ENCODE measurements at regions not wholly inside any gene's neighbourhood (a gene's known extent, or its start where the extent isn't known, plus 50 kb on each side); places are given as distances from the start of the nearest gene placed in this dataset.
"Not testable (repeated sequence)": the region's sequence is repeated elsewhere in the genome, so short reads cannot be mapped to it uniquely, and the experiment has no call there.

GRCh38 chr2:87275974-87276629 lies 254.5 kb upstream of the PLGLB1 start:
- DNase-seq, result not testable (repeated sequence)

GRCh38 chr2:87276673-87277072 lies 255.0 kb upstream of the PLGLB1 start:
- not testable (repeated sequence) for DNase-seq

DNA sequence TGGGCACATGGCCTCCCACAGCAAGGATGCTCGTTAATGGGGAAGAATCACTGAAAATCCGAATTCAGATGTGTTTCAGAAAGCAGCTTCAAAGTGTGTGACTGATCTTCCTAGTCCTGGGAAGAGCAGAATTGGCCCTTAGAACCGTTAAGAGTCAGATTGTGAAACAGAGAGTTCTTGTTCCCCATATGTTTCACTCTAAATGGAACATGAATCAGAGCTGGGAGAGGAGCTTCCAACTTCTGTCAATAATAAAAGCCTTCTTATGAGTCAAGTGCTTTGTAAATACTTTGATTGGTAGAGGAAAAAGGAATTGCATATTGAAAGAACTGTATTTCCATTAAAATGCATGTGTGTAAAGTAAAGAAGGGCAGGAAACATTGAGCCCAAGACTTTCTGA lies 256.1 kb upstream of the PLGLB1 start:
- not testable (repeated sequence) for DNase-seq

DNA sequence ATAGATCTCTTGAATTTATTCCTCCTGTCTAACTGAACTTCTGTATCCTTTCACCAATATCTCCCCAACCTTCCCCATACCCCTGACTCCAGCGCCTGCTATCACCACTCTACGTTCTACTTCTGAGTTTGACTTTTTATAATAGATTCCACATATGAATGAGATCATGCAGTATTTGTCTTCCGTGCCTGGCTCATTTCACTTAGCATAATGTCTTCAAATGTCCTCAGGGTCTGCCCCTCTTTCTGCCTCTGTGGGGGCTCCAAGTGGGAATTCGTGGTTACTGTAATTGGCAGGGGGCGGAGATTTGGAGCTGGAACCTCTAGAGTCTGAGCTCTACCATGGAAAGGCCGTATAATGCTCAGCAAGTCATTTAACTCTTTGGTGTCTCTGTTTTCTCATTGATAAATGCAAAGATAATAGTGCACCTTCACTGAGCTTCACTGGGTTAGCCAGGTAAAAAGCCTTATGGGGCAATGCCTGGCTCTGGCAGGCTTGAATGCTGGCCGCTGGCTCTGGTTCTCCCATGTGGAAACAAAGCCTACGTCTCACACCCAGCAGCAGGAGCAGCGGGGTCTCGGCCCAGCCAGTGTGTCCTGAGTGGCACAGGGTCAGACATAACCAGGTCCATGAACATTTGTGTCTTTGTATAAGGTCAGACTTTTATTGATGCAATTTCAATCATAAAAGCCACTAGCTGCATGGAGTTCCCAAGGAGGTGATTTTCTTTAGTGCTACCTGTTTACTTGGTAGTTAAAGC lies 259.1 kb upstream of the PLGLB1 start:
- not testable (repeated sequence) for DNase-seq

DNA sequence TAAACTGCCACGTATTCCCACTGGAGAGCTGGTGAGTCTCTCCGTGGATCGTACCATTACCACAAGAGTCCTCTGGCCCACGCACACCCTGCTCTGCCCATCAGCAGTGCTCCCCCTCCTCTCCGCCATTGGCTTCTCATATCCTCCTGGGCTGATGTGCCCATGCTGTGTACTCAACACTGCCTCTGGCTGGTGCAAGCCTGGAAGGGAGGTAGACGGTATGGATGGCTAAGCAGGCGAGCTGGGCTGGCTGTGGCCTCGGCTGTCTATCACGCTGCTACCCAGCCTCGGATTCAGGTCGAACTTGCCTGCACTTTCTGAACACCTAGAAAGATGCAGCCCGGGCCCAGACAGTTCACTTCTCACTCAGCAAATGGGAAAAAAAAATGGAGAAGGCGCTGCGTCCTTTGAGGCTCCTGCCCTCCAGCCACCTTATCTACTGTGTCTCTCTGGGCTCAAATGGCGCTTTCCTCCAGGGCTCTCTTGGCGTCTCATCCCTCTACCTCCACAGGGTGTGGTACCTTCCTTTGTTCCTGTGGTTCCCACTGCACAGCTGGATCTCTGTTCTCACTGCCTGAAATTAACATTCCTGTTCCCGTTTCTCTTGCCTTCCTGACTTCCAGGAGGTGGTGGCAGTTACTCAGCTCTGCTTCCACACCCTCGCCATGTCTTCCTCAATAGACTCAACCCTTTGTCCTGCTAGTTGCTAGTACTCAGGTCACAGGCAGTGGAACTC lies 262.3 kb upstream of the PLGLB1 start:
- not testable (repeated sequence) for DNase-seq

GRCh38 chr2:87284471-87284772 lies 262.8 kb upstream of the PLGLB1 start:
- DNase-seq, result not testable (repeated sequence)

- not testable (repeated sequence) for DNase-seq
These were observed 263.5 kb upstream of the PLGLB1 start for GRCh38 chr2:87285139-87285538.

- not testable (repeated sequence) for DNase-seq
These were observed 269.1 kb upstream of the PLGLB1 start for GRCh38 chr2:87290566-87291307.

DNA sequence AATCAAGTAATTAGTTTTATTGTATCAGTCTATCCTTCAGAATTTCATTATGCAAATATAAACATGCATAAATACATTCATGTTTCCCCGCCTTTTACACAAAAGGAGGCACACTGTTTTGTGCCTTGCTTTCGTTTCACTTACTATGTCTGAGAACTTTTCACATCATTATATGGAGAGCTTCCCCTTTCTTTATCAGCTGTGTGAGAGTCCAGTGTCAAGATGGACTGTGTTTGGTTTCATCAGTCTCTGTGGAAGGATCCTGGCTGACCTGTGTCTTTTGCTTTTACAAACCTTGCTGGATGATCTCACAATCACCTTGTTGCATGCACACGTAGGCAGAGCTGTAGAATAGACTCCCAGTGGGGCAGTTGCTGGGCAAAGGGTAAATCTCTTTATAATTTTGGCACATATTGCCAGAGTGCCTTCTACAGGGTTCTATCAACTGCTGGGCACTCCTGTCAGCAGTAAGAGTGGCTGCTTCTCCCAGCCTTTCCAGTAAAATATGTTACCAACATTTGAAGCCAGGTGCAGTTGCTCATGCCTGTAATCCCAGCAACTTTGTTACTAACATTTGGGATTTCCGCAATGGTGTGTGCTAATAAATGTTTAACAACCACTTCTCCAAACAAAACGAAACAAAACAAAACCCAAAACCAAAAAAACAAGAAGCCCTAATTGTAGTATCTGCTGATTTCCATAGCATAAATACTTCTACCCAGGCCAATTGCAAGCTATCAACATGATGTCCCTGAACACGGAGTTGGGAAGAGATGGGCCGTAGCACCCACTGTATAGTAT lies 270.0 kb upstream of the PLGLB1 start:
- DNase-seq, result not testable (repeated sequence)

- DNase-seq, result not testable (repeated sequence)
These were observed 272.4 kb upstream of the PLGLB1 start for GRCh38 chr2:87293931-87294594.

DNA sequence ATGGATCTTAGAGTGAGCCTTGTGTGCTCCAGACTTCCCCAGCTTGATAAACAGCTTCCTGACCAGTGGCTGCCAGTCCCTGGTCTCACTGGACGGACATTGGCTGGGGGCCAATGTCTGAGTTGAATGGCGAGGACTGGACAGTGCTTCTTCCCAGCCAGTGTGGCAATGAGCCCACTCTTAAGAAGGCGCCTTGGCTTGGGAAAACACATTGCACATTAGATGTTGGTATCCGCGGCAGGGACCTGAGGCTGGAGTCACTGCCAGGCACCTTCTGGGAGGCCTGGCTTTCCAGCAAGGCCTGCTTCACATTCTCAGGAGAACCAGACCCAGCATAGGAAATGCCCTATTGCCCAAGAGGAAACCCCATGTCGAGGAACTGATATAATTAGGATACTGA lies 273.5 kb upstream of the PLGLB1 start:
- DNase-seq, result not testable (repeated sequence)

- not testable (repeated sequence) for DNase-seq
These were observed 279.7 kb upstream of the PLGLB1 start for GRCh38 chr2:87301349-87301748.

DNA sequence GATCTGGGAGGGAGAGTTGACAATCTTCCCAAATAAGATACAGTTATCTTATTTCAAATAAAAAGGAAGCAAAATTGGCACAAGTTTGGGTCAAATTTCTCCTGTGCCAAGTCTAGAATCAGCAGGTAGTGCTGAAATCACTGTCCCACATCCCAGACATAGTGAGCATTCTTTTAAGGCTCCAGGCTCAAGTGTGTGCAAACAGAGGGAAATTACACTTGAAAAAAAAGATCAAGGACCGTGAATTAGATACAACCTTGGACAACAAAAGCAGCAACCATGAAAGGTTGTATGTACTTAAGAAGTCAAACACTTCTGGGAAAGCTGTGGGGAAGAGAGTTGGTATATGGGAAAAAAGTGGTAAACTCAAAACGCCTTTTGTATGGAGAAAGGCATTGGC lies 280.2 kb upstream of the PLGLB1 start:
- not testable (repeated sequence) for DNase-seq

DNA sequence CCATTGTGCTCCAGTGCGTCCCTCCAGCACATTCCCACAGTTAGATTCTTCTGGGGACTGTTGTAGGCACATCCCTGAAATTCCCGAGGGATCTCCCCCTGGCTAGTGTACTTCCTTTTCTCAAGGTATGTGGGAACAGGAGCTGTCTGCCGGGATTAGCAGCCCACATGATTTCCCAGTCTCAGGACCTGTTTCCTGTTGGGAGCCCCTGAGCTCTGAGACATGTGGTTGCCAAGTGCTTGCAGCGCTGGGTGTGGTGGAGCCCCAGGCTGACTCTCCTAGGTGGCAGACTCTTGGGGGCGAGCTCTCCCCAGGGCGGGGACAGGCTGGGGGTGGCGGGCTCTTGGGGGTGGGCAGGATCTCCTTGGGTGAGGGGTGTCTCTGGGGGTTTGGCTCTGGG lies 287.0 kb upstream of the PLGLB1 start:
- DNase-seq, result not testable (repeated sequence)

- DNase-seq, result not testable (repeated sequence)
These were observed 288.1 kb upstream of the PLGLB1 start for GRCh38 chr2:87309785-87310184.

GRCh38 chr2:87311896-87312441 lies 290.3 kb upstream of the PLGLB1 start:
- DNase-seq, result not testable (repeated sequence)

GRCh38 chr2:87314622-87315021 lies 293.0 kb upstream of the PLGLB1 start:
- not testable (repeated sequence) for DNase-seq

GRCh38 chr2:87315183-87315902 lies 293.7 kb upstream of the PLGLB1 start:
- not testable (repeated sequence) for DNase-seq

DNA sequence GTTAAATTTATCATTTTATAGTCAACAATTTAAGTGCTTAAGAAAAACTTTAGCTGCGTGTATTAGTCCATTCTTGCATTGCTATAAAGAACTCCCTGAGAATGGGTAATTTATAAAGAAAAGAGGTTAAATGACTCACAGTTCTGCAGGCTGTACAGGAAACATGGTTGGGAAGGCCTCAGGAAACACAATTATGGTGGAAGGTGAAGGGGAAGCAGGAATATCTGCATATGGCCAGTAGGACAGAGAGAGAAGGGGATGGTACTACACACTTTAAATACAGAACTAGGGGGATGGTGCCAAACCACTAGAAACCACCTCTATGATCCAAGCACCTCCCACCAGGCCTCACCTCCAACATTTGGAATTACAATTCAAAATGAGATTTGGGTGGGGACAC lies 295.5 kb upstream of the PLGLB1 start:
- DNase-seq, result not testable (repeated sequence)

GRCh38 chr2:87318814-87319491 lies 297.3 kb upstream of the PLGLB1 start:
- not testable (repeated sequence) for DNase-seq
